22Rv1 (cell line): ENCODE measurements at regions not wholly inside any gene's neighbourhood (a gene's known extent, or its start where the extent isn't known, plus 50 kb on each side); places are given as distances from the start of the nearest gene placed in this dataset.
"Not testable (repeated sequence)": the region's sequence is repeated elsewhere in the genome, so short reads cannot be mapped to it uniquely, and the experiment has no call there.

Experiments used
- H3K27ac ChIP-seq: fragments of 450-650 bp; 2 replicates; pipeline ENCODE4 v1.5.1; 2017
- CTCF ChIP-seq: fragments of 450-650 bp; IDR thresholded peaks from 2 replicates; pipeline ENCODE4 v1.5.1; 2017; ENCODE audit warnings: mild to moderate bottlenecking
- ZFX ChIP-seq: fragments of 450-650 bp; IDR thresholded peaks from 2 replicates; pipeline ENCODE4 v1.6.1; 2017; ENCODE audit warnings: antibody characterized with exemption, borderline replicate concordance

- TF ChIP-seq ZFX, result no peak
- no peak for TF ChIP-seq CTCF
- H3K27ac ChIP-seq, result no peak overlapping the region
Measured at GRCh38 chr2:122562775-122563174, 807.3 kb downstream of the TSN start.

GRCh38 chr2:122563781-122564180 is 808.3 kb downstream of the TSN start:
- no peak overlapping the region for H3K27ac ChIP-seq
- no peak for TF ChIP-seq CTCF
- TF ChIP-seq ZFX, result no peak

- no peak for TF ChIP-seq CTCF
- TF ChIP-seq ZFX, result no peak
- no peak overlapping the region for H3K27ac ChIP-seq
Measured at GRCh38 chr2:122564843-122565242, 809.4 kb downstream of the TSN start.

GRCh38 chr2:122565364-122565763 is 809.9 kb downstream of the TSN start:
- TF ChIP-seq ZFX (no peak), CTCF (no peak)
- H3K27ac ChIP-seq, result no peak overlapping the region

- TF ChIP-seq ZFX (no peak), CTCF (no peak)
- H3K27ac ChIP-seq, result no peak overlapping the region
Measured at GRCh38 chr2:122570641-122571040, 815.2 kb downstream of the TSN start.

GRCh38 chr2:122571471-122571870 is 816.0 kb downstream of the TSN start:
- H3K27ac ChIP-seq, result not testable (repeated sequence)

- H3K27ac ChIP-seq, result no peak overlapping the region
- no peak for TF ChIP-seq CTCF
- TF ChIP-seq ZFX, result no peak
Measured at GRCh38 chr2:122575076-122575475, 819.6 kb downstream of the TSN start.

- TF ChIP-seq CTCF, result no peak
- TF ChIP-seq ZFX, result no peak
- no peak overlapping the region for H3K27ac ChIP-seq
Measured at GRCh38 chr2:122583159-122583917, 827.9 kb downstream of the TSN start.
